C4-2B (cell line): ENCODE measurements at regions not wholly inside any gene's neighbourhood (a gene's known extent, or its start where the extent isn't known, plus 50 kb on each side); places are given as distances from the start of the nearest gene placed in this dataset.

Source experiments
- ZFX ChIP-seq: fragments of 450-650 bp; IDR thresholded peaks from 2 replicates; pipeline ENCODE4 v1.6.1; 2017
- TF ChIP-seq, protein P1 (sequence below): fragments of 450-650 bp; conservative IDR thresholded peaks from 2 replicates; pipeline ENCODE4 v1.5.1; 2017; ENCODE audit warnings: mild to moderate bottlenecking

DNA sequence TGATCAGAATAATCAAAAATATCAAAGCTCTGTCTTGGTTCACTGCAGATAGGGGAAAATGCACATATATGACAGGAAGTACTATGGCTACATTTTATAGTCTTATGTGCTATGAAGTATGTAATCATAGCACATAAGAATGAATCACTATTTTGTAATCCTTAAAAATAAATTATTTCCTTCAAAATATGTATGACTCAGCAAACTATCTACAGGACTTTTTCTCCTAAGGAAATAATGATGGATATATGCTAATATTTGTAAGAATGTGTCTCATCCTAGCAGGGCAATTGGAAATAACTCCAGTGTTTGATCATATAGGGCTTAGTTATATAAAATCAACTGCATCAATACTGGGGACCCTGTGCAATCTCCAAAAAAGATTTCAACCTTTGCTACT is 85.1 kb downstream of the SLC24A2 start:
- TF ChIP-seq, protein P1, sequence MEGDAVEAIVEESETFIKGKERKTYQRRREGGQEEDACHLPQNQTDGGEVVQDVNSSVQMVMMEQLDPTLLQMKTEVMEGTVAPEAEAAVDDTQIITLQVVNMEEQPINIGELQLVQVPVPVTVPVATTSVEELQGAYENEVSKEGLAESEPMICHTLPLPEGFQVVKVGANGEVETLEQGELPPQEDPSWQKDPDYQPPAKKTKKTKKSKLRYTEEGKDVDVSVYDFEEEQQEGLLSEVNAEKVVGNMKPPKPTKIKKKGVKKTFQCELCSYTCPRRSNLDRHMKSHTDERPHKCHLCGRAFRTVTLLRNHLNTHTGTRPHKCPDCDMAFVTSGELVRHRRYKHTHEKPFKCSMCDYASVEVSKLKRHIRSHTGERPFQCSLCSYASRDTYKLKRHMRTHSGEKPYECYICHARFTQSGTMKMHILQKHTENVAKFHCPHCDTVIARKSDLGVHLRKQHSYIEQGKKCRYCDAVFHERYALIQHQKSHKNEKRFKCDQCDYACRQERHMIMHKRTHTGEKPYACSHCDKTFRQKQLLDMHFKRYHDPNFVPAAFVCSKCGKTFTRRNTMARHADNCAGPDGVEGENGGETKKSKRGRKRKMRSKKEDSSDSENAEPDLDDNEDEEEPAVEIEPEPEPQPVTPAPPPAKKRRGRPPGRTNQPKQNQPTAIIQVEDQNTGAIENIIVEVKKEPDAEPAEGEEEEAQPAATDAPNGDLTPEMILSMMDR: no peak
- TF ChIP-seq ZFX: no peak
